ENCODE measurements at regions not wholly inside any gene's neighbourhood (a gene's known extent, or its start where the extent isn't known, plus 50 kb on each side); places are given as distances from the start of the nearest gene placed in this dataset.
"Not testable (repeated sequence)": the region's sequence is repeated elsewhere in the genome, so short reads cannot be mapped to it uniquely, and the experiment has no call there.

DNA sequence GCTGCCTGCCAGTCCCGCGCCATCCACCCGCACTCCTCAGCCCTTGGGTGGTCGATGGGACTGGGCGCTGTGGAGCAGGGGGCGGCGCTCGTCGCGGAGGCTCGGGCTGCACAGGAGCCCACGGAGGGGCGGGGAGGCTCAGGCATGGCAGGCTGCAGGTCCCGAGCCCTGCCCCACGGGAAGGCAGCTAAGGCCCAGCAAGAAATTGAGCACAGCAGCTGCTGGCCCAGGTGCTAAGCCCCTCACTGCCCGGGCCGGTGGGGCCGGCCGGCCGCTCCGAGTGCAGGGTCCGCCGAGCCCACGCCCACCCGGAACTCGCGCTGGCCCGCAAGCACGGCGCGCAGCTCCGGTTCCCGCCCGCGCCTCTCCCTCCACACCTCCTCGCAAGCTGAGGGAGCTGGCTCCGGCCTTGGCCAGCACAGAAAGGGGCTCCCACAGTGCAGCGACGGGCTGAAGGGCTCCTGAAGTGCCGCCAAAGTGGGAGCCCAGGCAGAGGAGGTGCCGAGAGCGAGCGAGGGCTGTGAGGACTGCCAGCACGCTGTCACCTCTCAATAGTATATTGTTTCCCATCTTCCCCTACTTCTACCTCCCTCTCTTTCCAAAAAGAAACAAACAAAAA is 219.6 kb downstream of the BAMBI start:
- DNase-seq (ENCODE audit: low read depth in 2 of 2): not testable (repeated sequence)

DNA sequence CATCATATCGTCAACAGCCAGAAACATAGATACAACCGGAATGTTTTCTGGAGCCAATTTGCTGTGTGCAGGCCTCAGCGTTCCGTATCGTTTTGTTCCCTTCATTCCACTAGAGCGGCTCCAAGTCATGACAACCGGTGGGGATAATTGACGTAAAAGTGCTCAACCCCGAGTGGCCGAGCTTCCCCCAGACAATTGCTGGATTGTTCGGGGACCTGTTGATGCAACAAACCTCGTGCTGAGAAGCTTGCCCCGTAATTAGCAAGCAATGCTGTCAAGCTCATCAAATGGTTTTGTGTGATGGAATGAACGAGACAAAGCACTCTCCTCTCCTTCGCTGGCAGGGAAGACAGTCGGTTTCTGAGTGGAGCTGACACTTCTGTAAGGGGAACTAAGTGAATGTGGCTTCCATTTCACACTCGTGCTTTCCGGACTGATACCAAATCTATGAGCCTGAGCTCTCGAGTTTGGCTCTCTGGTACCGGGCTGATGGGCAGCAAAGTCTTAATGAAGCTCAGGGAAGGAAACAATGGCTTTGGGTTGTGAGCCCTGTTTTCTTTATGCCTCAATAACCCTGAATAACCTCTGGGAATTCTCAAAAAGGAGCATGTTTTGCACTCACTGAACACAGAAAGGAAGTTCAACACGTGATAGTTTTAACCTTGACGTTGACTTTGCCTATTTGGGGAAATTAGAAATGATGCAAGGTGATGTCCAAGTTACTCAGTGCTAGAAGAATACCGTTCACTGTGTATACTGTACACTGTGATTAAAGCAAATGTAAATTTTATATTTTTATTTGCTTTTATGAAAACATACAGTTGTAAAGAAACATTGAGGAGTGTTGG is 220.5 kb downstream of the BAMBI start:
- DNase-seq (ENCODE audit: low read depth in 2 of 2): no peak

DNA sequence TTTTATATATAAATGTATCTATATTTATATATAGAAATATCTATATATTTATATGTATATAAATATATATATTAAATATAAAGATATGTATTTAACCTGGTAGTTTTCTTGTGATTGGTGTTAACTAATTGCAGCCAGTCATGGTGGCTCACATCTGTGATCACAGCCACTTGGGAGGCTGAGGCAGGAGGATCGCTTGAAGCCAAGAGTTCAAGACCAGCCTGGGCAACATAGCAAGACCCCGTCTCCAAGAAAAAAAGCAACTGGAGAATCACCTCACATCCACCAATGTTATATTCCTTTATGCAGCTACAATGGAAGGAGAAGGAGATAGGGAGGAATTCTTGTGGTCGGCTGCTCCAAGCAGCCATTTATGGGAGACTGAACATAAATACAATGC is 224.9 kb downstream of the BAMBI start:
- no peak for DNase-seq (ENCODE audit: low read depth in 2 of 2)

DNA sequence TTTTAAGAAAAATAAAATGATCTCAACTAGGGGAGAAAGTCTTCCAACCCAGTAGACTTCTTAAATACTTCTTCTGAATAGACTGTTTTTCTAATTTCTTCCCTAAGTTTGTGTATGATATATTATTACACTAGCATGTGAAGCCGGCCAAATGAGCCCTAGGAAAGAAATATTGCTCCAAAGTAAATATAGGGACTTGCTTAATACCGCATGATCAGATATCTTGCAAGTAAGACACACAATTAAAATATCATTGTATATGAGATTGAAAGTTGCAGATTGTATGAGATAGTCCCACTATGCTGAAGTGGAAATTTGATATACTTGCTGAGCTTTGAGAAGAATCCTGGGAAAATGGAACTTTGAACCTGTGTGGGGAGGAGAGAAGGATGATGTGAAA is 225.7 kb downstream of the BAMBI start:
- DNase-seq (ENCODE audit: low read depth in 2 of 2): no peak

DNA sequence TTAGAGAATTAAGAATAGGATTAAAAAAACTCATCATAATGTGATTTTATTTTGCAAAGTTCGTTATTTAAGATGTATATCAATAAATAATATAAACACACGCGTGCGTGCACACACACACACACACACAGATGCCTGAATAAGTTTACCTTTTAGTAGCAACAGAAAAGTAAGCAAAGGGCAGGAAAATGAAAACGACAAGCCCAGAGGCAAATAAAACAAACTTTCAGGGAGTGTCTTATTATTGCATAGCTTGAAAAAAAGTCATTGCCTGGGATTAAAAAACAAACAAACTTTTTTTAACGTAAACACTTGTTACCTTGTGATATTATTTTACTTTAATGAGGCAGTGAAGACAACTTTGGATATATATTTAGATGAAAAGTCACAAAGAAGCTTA is 226.4 kb downstream of the BAMBI start:
- no peak for DNase-seq (ENCODE audit: low read depth in 2 of 2)

DNA sequence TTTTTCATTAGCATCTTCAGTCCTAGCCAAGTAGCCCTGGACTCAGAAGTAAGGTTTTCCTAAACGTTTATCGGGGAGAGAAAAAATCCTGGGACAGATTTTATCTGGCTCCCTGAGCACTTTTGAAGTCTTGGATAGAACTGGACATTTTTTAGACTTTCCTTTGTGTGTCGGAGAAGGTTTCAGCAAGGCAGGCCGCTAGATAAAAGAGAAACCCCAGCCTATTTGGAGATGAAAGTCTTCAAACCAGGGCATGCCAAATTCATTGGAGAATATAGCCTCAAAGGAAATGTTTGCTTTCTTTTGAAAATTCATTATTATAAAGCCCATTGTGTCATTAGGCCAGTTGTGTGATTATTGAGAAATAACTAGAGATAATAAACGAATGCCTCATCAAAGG is 228.1 kb downstream of the BAMBI start:
- no peak for DNase-seq (ENCODE audit: low read depth in 2 of 2)

DNA sequence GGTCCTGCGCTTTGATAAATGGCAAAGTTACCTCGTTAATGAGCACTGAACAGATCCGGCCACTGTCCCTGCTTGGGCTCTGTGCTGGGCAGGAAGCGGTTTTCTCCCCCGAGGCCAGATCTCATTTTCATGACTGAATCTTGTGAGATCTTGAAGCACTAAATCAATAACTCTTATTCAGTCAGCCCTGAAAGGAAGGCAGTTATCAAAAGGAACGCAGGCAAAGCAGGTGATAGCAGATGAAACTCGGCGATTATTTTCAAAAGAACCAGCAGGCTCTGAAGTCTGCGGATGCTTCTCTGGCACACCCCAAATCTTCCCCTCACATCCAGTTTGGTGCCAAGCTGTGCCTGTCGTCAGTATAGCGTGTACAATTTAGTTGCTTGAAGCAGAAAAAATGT is 228.7 kb downstream of the BAMBI start:
- DNase-seq (ENCODE audit: low read depth in 2 of 2): no peak

DNA sequence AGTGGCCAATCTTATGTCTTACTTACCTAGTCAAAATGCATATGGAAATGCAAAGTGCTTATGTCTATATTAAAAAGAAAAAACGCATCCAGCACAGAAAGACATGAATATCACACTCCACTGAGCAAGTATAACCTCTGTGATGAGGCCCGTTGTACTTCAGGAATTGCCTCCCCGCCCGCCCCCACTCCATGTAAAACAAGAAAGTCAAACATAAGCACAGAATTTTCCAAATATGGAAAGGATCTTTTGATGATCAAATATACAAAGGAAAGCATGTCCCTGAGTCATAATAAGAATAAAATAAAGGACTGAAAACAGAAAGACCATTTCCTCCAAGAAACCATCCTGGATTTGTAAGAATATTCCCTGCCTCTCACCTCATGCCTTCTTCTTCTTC is 229.1 kb downstream of the BAMBI start:
- DNase-seq (ENCODE audit: low read depth in 2 of 2): no peak

DNA sequence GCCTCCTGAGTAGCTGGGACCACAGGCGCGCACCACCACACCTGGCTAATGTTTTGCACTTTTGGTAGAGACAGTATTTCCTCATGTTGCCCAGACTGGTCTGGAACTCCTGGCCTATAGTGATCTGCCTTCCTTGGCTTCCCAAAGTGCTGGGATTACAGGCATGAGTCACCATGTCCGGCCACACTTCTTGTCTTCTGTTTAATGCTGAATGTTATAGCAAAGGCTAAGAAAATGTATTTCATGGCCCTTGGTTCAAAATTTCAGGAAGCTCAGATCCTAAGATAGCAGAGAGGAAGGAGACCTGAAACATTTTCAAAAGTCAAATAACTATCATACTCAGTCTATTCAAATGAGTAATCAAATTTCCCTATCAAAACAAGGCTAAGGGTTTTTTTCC is 229.6 kb downstream of the BAMBI start:
- no peak for DNase-seq (ENCODE audit: low read depth in 2 of 2)

DNA sequence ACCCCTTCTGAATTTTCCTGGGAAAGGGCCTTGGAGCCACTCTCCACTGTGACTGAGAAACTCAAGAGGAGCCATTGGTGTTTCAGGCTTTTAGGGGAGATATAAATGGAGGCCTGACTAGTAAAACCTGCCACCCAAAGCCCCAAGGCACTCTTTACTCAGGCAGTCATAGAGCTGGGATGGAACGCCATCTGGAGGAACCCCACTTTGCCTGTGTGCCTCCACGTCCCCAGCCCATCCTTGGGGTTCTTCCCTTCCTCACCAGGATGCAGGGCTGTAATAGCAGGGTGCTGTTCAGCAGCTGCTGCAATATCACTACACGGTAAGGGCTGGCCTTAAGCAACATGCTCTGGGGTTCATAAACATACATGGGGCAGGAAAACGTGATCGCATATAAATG is 232.6 kb downstream of the BAMBI start:
- no peak for DNase-seq (ENCODE audit: low read depth in 2 of 2)

DNA sequence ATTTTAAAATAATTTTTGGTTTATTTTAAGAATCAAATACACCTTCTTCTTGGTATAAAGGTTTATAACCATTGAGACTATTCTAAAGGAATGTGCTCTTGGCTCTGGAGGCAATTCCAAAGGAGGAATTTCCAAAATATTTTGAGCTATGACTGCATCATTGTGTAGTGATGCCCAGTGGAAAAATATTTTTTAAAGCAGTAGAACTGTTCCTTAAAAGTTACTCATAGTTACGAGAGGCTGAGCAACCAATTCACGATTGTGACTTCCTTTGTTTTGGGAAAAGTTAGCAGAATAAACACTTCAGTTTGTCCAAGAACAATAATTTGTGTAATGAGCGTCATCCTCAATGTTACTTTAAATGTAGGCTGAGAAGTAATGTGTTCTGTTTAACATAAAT is 233.6 kb downstream of the BAMBI start:
- no peak for DNase-seq (ENCODE audit: low read depth in 2 of 2)

DNA sequence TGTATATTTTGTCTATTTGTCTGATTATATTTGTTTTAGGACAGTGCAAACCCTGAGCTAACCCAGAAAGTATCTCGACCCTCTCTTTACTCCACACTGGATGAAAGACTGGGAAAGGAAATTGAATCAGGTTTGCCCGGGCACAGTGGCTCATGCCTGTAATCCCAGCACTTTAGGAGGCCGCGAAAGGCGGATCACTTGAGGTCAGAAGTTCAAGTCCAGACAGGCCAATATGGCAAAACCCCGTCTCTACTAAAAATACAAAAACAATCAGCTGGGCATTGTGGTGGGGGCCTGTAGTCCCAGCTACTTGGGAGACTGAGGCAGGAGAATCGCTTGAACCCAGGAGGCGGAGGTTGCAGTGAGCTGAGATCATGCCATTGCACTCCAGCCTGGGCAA is 234.2 kb downstream of the BAMBI start:
- DNase-seq (ENCODE audit: low read depth in 2 of 2): not testable (repeated sequence)

DNA sequence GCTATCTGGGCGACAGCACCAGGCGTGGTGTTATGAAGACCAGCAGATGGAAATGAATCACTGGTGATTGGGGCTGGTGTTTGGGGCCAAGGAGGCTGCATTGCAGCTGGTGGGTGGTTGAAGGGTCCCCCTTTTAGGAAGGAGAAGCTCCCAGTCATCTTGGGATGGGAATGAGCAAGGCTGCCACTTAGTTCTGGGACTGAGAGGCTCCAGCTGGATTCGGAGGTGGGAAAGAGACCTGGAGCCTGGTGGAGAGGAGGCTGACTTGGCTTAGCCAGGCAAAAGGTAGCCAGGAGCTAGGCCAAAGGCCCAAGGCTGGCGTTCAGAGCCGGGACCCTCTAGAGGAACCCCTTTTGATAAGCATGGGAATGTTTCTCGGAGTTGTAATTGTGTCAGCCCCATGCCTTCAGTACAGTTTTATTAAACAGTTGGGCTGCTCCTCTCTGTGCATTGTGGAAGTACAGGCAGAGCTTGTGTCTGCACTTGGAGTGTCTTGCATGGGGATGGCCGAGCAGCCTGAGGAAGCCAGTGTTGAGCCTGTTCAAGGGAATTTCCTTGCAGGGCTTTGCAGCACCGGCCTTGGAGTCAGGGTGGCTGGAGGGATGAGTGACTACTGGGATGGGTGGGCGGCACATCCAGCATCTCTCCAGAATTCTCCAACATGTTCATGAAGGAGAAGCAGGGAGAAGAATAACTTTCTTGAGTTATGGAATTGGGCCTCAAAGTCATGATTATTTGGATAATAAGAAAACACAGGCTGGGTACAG is 234.9 kb downstream of the BAMBI start:
- no peak for DNase-seq (ENCODE audit: low read depth in 2 of 2)

DNA sequence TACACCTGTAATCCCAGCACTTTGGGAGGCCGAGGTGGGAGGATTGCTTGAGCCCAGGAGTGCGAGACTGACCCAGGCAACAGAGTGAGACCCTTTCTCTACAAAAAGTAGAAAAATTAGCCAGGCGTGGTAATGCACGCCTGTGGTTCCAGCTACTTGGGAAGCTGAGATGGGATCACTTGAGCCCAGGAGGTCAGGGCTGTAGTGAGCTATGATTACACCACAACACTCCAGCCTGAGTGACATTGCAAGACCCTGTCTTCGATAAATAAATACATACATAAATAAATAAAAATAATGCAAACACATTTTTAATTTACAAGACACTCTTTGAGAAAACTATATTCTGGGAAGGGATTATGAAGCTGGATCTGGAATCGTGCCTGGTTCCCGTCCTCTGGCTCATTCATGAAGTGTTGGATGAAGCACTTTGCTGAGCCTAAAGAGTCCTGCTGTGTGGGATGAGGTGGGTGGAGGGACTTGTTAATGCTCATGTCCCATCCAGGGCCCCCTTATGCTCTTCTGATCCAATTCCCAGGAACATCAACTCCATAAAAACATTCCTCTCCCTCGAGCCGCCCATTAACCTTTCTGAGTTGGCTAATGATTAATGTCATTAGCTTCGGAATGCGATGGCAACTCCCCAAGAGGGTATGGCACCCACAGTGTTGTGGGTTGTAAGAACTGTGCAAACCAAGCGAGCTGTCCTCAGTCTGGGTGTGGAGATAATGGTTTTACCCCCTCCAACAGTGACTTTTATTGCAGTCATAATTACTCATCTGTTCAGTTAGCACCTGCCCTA is 236.3 kb downstream of the BAMBI start:
- DNase-seq (ENCODE audit: low read depth in 2 of 2): no peak

DNA sequence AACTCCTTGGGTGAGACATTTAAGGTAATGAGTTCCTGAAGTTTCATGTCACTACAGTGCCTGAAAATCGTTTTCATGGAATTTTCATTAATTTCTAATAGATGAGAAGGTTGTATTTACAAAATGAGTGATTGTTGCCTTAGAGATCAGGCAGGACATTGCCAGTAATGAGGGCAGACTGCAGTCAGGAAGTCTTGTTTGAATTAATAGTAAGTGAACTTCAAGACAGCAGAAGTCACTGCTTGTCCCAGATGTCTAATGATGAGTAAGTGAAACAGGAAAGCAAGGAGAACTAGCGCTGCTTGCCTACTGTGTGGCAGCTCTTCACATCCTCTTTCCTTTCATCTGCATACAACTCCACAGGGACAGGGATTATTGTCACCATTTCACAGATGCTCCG is 237.4 kb downstream of the BAMBI start:
- no peak for DNase-seq (ENCODE audit: low read depth in 2 of 2)

DNA sequence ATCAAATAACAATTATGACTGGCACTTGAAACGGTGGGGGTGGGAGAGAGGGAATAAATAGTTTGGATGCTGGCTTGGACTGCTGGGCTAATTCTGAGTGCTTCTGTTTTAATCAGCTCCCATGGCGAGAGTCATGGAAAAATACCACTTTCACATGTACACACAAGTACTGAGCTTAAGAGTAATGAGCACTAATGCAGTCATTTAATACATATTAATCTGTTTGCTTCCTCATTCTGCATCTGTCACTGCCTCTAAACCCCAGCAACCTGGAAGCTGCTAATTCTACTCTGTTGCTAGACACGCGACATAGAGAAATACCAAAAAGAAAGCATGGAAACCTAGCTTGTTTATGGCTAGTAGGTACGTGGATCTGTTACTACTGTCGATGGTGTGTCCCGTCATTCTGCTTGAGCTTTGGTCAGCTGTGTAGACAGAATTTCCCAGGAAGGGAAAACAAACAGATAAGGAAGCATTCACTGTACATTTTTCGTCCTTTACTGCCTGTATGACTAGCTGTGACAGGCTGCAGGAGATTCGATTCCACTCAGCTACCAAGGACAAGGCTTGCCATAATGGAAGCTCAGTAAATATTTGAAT is 238.8 kb downstream of the BAMBI start:
- DNase-seq (ENCODE audit: low read depth in 2 of 2): no peak

DNA sequence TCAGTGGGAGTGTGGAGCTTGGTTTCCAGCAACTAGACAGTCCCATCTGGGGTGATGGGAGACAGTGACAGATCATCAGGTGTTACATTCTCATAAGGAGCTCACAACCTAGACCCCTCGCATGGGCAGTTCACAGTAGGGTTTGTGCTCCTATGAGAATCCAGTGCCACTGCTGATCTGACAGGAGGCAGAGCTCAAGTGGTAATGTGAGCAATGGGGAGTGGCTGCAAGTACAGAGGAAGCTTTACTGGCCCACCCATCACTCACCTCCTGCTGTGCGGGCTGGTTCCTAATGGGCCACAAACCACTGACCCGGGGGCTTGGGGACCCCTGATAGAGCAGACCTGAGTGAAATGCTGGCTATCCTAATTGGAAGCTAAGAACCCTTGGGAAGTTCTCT is 242.8 kb downstream of the BAMBI start:
- DNase-seq (ENCODE audit: low read depth in 2 of 2): no peak

DNA sequence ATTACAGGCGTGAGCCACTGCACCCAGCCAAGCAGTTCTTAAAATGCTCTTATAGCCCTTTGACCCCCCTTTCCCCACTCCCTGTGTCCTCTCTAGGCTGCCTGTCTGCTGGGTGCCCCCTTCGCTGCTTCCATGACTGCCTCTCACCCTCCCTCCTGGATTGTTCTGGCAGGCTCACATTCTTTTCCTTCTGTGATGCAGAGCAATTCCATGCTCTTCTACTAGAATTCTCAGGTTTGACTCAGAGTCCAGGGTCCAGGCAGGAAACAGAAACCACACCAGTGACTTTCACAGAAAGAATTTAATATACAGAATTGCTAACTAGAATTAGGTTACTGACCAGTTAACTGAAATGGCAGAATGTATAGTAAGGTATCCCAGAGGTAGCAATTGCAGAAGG is 244.8 kb downstream of the BAMBI start:
- no peak for DNase-seq (ENCODE audit: low read depth in 2 of 2)

DNA sequence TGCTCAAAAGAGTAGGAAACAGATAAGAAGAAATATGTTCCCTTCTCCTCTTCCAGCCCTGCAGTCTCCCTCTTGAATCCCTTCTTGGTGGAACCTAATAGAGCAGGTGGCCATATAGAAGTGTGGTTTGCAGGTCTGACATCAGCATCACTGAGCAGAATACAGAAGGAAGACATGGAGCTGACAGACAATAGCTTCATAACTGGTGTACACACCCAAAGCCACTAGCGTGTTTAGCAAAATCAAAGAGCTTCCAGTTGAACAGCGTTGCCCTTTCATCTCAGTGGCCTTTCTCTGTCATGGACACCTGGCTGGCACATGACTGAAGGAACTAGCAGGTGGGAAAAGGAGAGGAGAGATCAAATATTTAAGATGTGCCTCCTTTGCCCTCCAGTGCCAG is 245.5 kb downstream of the BAMBI start:
- no peak for DNase-seq (ENCODE audit: low read depth in 2 of 2)

DNA sequence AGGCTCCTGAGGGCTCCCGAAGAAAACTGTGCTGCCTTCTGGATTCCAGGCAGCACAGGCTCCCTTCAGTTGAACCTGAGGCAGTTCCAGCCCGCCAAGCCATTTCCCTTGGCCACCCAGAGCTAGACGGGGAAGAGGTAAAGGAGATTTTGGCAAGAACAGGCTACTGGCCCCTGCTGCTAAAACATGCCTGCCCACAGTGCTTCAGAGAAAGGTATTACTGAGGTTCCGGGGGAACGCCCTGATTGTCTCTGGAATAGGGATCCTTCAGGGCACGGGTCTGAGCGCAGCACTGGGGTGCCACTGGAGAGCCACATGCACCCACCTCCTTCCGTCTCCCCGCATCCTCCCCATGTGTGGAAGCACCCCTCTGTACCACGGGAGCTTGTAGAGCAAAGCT is 247.4 kb downstream of the BAMBI start:
- no peak for DNase-seq (ENCODE audit: low read depth in 2 of 2)

DNA sequence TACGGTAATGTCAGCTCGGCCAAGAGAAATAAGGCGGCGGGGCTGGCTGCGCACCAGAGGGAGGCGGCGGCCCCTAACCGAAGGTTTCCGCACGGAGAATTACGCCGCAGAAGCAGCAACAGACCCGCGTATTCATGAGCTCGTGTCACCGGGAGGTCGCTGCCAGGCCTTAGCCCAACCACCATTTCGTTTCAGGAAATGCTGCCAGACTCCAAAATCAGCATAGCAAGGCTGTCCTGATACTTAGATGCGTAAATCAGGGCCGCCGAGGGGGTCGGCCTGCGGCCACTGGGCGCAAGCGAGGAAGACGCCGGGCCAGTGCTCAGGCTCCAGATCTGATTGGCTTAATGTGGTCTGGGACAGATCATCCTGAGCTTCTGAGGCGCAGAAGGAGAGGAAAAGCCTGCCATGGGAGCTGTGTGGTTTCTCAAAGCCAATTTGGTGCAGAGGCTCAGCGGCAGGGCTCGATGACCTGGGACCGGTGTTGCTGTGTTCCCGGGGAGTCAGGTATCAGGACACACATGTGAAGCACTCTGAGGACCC is 247.9 kb downstream of the BAMBI start:
- no peak for DNase-seq (ENCODE audit: low read depth in 2 of 2)
